ENCODE measurements at regions not wholly inside any gene's neighbourhood (a gene's known extent, or its start where the extent isn't known, plus 50 kb on each side); places are given as distances from the start of the nearest gene placed in this dataset.

DNA sequence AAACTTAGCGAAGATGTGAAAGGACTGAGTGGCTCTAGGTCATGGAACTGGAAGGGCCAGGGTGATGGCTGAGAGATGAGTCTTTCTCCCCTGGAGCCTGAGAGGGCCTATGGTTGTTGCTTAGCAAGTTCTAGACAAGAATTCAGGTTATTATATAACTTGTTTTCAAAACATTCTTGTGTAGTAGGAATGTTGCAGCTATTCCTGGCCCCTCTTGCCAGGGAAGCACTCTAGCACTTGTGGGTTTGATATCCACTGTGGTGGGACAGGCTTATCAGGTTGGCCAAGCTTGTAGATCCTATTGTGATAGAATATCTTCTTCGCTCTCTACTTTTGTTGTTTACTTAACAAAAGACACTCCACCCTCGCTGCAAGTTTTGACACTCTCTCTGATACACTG lies 211.8 kb upstream of the CITED2 start:
- no peak for DNase-seq (ENCODE audit: low read depth in 2 of 3, low spot score in 2 of 3)

- no peak for DNase-seq (ENCODE audit: low read depth in 2 of 3, low spot score in 2 of 3)
Observed at GRCh38 chr6:139584599-139584998, 210.2 kb upstream of the CITED2 start.

DNA sequence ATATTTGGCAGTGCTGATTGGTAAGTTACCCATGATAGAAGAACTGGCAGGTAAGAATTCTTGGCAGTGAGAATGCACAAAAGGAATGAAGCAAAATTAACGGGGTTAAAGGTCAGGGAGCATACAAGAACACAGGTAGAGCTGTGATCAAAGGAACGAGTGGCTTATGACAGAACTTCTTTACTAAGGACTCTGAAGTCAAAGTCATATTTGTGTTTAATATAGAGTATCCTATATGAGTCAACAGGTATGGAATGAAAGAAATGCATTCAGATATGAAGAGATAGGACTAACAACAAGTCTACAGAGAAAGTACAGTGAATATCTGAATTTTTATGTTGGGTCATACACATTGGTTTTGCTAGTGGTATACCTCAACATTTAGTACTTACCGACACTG lies 209.0 kb upstream of the CITED2 start:
- no peak for DNase-seq (ENCODE audit: low read depth in 2 of 3, low spot score in 2 of 3)

GRCh38 chr6:139582956-139583355 lies 208.5 kb upstream of the CITED2 start:
- DNase-seq (ENCODE audit: low read depth in 2 of 3, low spot score in 2 of 3) = no peak

GRCh38 chr6:139581485-139581865 lies 207.0 kb upstream of the CITED2 start:
- no peak for DNase-seq (ENCODE audit: low read depth in 2 of 3, low spot score in 2 of 3)

DNA sequence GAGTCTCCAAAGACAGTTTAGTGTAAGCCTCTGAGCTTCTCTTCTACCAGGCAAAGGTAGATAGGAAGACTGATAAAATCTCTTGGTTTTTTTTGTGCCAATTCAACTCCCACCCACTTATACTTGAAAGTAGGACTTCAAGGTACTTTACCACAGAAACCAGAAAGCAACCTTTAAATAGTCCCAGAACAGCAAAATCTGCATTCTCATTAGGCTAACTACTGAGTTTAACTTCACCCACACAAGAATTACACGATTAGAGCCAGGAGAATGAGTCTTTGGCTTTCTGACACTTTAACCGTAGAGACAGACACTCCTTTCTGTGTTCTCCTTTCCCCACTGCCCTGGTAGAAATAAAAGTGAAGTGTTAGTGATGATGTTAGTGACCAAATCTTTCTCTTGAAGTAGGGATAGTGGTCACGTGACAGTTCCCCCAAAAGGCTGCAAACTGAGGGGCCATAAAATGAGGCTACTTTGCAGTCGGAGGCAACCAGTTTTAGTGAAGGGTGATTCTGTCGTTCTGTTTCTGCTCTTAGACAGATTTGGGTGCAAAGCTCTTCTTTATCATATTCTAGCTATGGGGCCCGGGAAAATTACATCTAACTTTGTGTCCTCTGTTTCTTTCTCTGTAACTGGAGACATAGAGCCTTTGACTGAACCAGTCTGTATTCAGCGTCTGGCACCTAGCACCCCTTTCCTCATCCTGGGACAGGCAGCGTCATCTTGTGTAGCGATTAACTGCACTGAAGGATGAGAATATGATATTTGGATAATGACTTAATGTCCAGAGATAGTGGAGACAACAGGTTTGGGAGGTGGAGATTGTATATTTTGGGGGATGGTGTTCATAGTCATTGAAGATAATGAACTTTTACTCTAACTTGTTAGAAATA lies 206.4 kb upstream of the CITED2 start:
- DNase-seq (ENCODE audit: low read depth in 2 of 3, low spot score in 2 of 3) = no peak

DNA sequence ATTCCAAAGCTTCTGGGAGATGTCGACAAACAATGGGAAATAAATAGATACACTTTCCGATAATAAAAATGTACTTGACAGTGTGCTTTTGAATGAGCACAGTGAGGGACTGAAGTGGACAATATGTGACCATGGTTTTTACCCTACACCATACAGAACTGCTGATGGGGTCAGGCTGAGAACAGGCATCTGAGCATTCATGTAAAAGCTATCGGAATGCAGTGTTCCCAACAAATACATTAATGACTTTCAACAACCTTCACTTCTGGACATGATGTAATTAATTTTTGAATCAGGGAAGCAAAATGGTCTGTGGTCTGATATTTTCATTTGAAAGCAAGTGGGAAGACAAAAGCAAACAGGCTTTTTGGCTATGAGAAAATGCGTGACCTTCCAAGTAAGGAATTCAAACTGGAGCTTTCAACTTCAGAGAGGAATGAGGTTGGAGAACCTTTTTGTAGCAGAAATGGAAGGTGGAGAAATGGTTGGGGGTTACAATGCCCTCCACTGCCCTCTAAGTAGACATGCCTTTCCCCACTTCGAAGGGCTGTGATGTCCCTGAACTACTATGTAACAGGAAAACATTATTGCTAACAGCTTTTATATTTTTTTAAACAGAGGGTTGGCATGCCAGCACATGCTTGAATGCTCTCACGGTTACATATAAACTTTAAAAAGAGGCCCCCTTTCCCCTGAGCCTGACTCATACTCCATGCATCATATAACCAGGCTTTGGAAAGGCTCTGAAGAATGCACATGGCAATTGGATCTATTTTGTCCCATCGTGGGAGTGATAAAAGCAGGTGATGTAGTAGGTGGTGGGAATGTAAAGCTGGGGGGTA lies 203.5 kb upstream of the CITED2 start:
- DNase-seq (ENCODE audit: low read depth in 2 of 3, low spot score in 2 of 3) = no peak

DNA sequence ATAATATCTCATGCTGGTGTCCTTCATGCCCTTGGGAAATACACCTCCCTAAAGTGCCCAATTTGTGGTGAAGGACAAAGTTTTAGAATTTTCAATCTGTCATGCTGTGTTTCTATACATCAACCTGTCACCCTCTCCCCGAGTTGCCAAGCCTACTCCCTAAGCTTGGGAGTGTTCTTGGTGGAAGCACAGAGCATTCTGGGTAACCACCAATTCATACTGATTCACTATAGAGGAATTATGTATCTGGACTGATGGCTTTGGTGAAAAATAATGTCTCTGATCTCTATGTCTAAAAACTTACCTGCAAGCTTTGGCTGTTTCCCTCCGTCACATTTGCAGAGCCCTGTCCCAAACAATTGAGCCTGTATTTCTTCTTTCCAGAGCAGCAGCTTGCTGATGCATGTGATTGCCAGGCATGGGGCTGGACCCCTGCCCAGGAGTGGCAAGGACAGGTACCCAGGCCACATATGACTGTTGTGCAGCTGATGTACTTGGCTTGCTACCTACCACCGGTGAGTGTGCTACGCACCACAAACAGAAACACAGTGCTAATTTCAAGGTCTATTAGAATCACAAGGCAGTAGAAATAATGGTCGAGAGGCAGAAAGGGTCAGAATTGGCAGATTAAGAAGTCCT lies 202.8 kb upstream of the CITED2 start:
- DNase-seq (ENCODE audit: low read depth in 2 of 3, low spot score in 2 of 3) = no peak

DNA sequence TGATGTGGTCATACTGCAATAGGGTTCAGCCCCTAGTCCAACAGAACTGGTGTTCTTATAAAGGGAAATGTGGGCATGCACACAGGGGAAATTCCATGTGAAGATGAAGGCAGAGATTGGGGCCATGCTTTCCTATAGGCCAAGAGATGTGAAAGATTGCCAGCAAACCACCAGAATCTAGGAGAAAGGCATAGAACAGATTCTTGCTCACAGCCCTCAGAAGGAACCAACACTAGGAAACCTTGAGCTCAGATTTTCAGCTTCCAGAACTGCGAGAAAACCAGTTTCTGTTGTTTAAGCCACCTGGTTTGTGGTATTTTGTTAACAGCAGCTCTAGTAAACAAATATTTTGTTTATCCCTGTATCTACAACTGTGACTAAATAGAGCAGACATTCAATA lies 197.6 kb upstream of the CITED2 start:
- no peak for DNase-seq (ENCODE audit: low read depth in 2 of 3, low spot score in 2 of 3)

GRCh38 chr6:139570166-139570565 lies 195.7 kb upstream of the CITED2 start:
- no peak for DNase-seq (ENCODE audit: low read depth in 2 of 3, low spot score in 2 of 3)

- DNase-seq (ENCODE audit: low read depth in 2 of 3, low spot score in 2 of 3) = no peak
Observed at GRCh38 chr6:139569566-139569965, 195.1 kb upstream of the CITED2 start.

DNA sequence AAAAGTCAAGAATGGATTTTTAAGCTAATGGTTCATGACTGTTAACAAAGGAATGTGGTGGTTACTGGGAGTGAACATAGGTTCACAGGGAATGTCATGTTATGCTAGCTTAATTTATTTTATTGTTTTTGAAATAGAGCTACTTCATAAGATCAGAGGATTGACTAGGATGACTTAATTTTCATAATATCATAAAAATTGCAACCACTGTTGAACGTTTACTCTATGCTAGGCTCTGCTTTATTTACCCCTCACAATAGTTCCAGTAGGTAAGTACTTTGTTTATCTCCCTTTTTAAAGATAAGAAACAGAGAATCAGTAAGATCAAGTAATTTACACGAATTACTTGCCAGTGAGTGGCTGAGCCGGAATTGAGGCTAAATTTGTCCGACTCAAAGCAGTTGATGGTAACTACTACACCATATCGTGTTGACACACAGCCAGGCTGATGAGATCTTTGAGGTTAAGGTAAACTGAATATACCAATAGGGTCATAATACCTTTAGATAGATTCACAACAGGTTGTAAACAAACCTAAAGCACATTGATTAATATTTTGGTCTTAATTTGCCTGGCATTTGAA lies 194.6 kb upstream of the CITED2 start:
- DNase-seq (ENCODE audit: low read depth in 2 of 3, low spot score in 2 of 3) = no peak

DNA sequence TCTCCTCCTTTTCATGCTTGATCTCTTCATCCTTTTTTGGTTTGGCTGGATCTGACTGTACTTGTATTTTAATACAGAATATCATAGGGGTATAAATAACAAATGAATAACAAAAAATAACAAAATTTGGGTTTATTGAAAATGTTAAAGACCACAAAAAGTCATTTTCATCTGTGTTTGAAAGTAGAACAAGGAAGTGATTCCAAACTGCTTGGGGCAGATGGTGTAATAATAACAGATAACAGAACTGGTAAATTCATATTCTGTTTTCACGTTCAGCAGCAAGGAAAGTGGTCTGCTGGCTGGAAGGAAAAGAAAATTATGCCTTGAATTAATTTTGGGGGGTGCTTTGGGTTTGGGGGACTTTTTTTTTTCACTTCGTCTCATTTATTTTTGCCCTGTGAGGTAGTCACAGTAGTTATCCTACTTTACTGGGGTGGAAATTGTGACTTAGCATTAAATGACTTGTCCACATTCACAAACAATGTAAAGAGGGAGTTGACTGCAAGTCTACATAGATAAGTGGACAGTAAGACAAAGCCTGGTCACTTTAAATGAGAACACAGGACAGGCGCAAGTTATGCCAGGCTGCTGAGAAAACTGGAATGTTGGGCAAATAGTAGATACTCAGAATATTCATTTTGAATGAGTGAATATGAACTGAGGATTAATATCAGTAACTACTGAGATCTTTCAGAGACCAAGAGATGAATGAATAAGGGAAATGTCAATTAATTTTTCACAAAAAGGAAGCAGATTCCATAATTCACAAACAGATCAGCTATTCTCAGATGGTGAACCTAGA lies 193.9 kb upstream of the CITED2 start:
- no peak for DNase-seq (ENCODE audit: low read depth in 2 of 3, low spot score in 2 of 3)

DNA sequence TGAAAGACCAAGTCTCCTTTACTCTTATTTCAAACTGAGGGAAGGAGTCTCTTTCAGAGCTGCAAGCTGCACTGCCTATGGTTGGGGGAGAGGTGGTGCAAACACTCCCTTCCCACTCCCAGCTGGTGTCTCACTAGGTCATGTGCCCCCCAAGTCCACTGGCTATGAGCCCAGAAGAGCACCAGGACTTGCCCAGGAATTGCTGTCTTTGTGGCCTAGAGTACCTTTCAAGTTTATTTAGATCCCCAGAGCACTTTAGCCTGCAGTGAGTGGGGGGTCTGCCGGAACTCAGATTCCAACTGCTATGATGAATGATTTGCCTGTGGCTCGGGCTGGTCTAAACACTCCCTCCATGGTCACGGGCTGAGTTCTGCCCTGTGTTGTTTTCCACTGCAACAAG lies 192.6 kb upstream of the CITED2 start:
- no peak for DNase-seq (ENCODE audit: low read depth in 2 of 3, low spot score in 2 of 3)

DNA sequence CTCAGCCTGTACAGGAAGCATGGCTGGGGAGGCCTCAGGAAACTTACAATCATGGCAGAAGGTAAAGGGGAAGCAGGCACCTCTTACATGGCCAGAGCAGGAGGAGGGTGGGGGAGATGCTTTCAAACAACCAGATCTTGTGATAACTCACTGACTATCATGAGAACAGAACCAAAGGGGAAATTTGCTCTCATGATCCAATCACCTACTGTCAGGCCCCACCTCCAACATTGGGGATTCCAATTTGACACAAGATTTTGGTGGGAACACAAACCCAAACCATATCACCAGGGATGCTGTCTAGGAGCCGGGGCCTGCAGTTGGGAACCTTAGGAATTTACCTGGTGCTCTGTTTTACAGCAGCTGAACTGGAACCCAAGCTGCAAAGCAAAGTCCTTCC lies 191.1 kb upstream of the CITED2 start:
- no peak for DNase-seq (ENCODE audit: low read depth in 2 of 3, low spot score in 2 of 3)

GRCh38 chr6:139557547-139557946 lies 183.1 kb upstream of the CITED2 start:
- no peak for DNase-seq (ENCODE audit: low read depth in 2 of 3, low spot score in 2 of 3)

- no peak for DNase-seq (ENCODE audit: low read depth in 2 of 3, low spot score in 2 of 3)
Observed at GRCh38 chr6:139556532-139556931, 182.1 kb upstream of the CITED2 start.

- DNase-seq (ENCODE audit: low read depth in 2 of 3, low spot score in 2 of 3) = no peak
Observed at GRCh38 chr6:139553916-139554315, 179.5 kb upstream of the CITED2 start.

GRCh38 chr6:139551376-139551775 lies 176.9 kb upstream of the CITED2 start:
- DNase-seq (ENCODE audit: low read depth in 2 of 3, low spot score in 2 of 3) = no peak

DNA sequence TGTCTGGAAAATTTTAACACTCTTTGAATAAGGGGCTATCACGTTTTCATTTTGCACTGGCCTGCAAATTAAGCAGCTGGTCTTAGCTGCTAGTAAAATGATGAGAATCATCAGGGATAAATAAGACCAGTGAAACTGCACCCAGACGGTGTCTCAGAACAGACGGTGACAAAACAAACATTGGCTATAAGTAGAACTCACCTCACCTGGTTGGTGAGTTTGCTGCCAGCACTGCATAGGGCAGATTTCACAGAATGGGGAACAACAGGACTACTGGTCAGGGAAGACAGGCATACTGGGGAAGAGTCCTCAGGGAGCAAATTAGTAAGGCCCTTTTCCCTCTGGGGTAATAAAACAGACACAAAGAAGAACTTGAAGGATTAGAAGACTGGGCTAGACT lies 175.9 kb upstream of the CITED2 start:
- DNase-seq (ENCODE audit: low read depth in 2 of 3, low spot score in 2 of 3) = no peak
